HL-60 (cell line): ENCODE measurements at regions not wholly inside any gene's neighbourhood (a gene's known extent, or its start where the extent isn't known, plus 50 kb on each side); places are given as distances from the start of the nearest gene placed in this dataset.

ENCODE experiments used
- DNase-seq, 2 experiments: peaks; one replicate each; pipeline ENCODE4 v3.0.0-alpha.2; 2010 to 2020; ENCODE audit warnings: low read depth in 1 of 2, low spot score in 1 of 2
- H3K27ac ChIP-seq: fragments of 250-450 bp; sonication (Bioruptor Pico); replicated peaks from 2 replicates; pipeline ENCODE4 v1.5.1; 2020; ENCODE audit warnings: mild to moderate bottlenecking, moderate library complexity
- H3K27me3 ChIP-seq: fragments of 250-450 bp; sonication (Bioruptor Pico); 2 replicates; pipeline ENCODE4 v1.5.1; 2021; ENCODE audit warnings: mild to moderate bottlenecking, moderate library complexity; ENCODE audit not compliant: insufficient read depth, poor library complexity, severe bottlenecking
- H3K4me3 ChIP-seq: replicated peaks from 2 replicates; pipeline ENCODE4 v1.5.1; 2011; ENCODE audit warnings: mild to moderate bottlenecking, control low read depth, low read length; ENCODE audit not compliant: insufficient read depth
- GABPA ChIP-seq: IDR thresholded peaks from 2 replicates; pipeline ENCODE4 v1.6.1; 2012; ENCODE audit warnings: low read depth
- POLR2AphosphoS5 ChIP-seq: IDR thresholded peaks from 2 replicates; pipeline ENCODE4 v1.6.1; 2012; ENCODE audit warnings: low read depth
- SPI1 ChIP-seq: IDR thresholded peaks from 2 replicates; pipeline ENCODE4 v1.6.1; 2012; ENCODE audit warnings: low read depth, mild to moderate bottlenecking, borderline replicate concordance
- TF ChIP-seq, protein P1 (sequence below): IDR thresholded peaks from one replicate; pipeline ENCODE4 v1.5.1; 2011; ENCODE audit warnings: low read length, control low read depth, inconsistent platforms; ENCODE audit not compliant: insufficient read depth
- TF ChIP-seq, protein P2 (sequence below): IDR thresholded peaks from 2 replicates; pipeline ENCODE4 v1.6.1; 2012; ENCODE audit warnings: low read depth; ENCODE audit not compliant: insufficient replicate concordance

DNA sequence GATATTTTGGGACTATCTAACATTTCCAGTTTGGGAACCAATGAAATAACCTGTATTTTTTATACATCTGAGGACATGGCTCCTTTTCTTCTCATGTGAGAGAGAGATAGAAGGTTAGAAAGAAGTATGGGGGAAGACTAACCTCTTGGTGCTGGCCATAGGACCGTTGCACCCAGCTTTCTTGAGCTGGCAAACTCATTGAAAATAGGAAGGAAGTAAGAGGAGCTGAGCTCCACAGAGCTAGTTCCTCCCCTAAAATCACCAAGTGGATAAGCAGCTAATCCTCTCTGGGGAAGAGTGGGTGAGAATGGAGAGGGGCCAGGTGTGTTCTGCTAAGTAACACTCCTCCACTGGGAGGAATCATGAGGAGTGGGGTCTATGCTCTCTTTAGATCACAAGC is 387.4 kb upstream of the CADM1 start:
- no peak overlapping the region for H3K27ac ChIP-seq
- H3K4me3 ChIP-seq, result no peak overlapping the region
- H3K27me3 ChIP-seq, result no peaks in the 10 kb centered on the region
- TF ChIP-seq, protein P1, sequence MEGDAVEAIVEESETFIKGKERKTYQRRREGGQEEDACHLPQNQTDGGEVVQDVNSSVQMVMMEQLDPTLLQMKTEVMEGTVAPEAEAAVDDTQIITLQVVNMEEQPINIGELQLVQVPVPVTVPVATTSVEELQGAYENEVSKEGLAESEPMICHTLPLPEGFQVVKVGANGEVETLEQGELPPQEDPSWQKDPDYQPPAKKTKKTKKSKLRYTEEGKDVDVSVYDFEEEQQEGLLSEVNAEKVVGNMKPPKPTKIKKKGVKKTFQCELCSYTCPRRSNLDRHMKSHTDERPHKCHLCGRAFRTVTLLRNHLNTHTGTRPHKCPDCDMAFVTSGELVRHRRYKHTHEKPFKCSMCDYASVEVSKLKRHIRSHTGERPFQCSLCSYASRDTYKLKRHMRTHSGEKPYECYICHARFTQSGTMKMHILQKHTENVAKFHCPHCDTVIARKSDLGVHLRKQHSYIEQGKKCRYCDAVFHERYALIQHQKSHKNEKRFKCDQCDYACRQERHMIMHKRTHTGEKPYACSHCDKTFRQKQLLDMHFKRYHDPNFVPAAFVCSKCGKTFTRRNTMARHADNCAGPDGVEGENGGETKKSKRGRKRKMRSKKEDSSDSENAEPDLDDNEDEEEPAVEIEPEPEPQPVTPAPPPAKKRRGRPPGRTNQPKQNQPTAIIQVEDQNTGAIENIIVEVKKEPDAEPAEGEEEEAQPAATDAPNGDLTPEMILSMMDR, result no peak
- no peak for TF ChIP-seq SPI1
- TF ChIP-seq GABPA, result no peak
- TF ChIP-seq POLR2AphosphoS5, result no peak
- TF ChIP-seq, protein P2, sequence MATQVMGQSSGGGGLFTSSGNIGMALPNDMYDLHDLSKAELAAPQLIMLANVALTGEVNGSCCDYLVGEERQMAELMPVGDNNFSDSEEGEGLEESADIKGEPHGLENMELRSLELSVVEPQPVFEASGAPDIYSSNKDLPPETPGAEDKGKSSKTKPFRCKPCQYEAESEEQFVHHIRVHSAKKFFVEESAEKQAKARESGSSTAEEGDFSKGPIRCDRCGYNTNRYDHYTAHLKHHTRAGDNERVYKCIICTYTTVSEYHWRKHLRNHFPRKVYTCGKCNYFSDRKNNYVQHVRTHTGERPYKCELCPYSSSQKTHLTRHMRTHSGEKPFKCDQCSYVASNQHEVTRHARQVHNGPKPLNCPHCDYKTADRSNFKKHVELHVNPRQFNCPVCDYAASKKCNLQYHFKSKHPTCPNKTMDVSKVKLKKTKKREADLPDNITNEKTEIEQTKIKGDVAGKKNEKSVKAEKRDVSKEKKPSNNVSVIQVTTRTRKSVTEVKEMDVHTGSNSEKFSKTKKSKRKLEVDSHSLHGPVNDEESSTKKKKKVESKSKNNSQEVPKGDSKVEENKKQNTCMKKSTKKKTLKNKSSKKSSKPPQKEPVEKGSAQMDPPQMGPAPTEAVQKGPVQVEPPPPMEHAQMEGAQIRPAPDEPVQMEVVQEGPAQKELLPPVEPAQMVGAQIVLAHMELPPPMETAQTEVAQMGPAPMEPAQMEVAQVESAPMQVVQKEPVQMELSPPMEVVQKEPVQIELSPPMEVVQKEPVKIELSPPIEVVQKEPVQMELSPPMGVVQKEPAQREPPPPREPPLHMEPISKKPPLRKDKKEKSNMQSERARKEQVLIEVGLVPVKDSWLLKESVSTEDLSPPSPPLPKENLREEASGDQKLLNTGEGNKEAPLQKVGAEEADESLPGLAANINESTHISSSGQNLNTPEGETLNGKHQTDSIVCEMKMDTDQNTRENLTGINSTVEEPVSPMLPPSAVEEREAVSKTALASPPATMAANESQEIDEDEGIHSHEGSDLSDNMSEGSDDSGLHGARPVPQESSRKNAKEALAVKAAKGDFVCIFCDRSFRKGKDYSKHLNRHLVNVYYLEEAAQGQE, result no peak
- DNase-seq, result no peak

DNA sequence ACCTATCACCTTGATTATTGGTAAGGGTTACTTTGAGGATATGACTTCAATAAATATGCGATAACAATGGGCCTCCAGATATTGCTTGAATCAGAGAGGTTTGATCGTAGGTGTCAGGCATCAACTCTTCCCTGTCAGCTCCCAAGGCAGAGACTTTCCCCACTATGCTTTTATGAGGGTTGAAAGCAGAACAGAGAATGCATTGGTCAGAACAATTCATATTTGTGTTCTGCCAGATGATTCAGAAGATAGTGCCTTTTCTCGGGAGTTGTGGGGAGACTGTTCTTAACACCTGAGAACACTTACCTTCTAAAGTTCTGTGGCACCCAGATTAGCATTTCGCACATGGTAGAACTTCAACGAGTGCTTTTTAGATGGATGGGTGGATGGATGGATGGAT is 386.3 kb upstream of the CADM1 start:
- no peak for DNase-seq
- H3K4me3 ChIP-seq, result no peak overlapping the region
- no peak overlapping the region for H3K27ac ChIP-seq
- H3K27me3 ChIP-seq, result no peaks in the 10 kb centered on the region
- no peak for TF ChIP-seq POLR2AphosphoS5

DNA sequence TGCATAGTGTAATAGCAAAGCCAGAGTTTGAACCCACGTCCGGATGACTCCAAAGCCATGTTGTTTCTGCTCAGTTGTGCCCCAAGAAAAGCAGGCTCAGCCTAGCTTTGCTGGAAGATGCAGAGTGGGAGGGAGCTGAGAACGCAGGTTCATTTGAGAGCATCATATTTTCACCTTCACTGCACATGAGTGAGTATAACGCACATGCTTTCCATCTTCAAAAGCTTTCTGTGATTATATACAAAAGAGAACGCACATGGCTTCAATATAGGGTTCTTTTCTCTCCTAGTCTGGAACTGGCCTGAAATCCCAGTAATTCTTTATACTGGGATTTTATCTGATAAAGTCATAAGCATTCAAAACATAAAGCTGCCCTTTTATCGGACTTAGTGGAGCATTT is 385.5 kb upstream of the CADM1 start:
- Histone ChIP-seq H3K27ac (no peak overlapping the region), H3K27me3 (no peaks in the 10 kb centered on the region), H3K4me3 (no peak overlapping the region)
- TF ChIP-seq SPI1 (no peak), GABPA (no peak), POLR2AphosphoS5 (no peak)
- TF ChIP-seq, protein P1, result no peak
- TF ChIP-seq, protein P2, result no peak
- no peak for DNase-seq

DNA sequence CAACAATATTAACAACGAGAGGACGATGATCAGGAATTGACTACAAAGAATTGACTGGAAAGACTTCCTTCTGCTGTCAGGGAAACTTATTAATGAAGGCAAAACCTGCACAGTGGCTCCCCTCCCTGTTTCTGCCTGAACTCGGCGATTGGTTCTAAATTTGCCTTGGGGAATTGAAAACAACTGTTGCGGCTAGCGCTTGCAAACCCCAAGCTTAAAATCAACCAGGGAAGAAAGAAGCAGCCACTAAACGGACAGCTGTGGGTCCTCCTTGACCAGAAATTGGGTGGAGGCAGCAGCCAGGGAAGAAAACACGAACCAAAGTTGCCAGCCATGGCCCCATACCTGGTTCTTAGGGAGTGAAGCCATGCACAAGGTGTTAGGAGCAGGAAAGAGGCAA is 383.5 kb upstream of the CADM1 start:
- no peaks in the 10 kb centered on the region for H3K27me3 ChIP-seq
- no peak overlapping the region for H3K4me3 ChIP-seq
- H3K27ac ChIP-seq, result no peak overlapping the region
- TF ChIP-seq POLR2AphosphoS5 (no peak), GABPA (no peak), SPI1 (no peak)
- TF ChIP-seq, protein P2, result no peak
- TF ChIP-seq, protein P1, result no peak
- no peak for DNase-seq
